ENCODE measurements at regions not wholly inside any gene's neighbourhood (a gene's known extent, or its start where the extent isn't known, plus 50 kb on each side); places are given as distances from the start of the nearest gene placed in this dataset.

- no peak for DNase-seq (ENCODE audit: low spot score)
Observed at GRCh38 chr3:132900481-132900880, 137.7 kb upstream of the TMEM108 start.

- DNase-seq (ENCODE audit: low spot score): no peak
Observed at GRCh38 chr3:132898141-132898540, 140.1 kb upstream of the TMEM108 start.

DNA sequence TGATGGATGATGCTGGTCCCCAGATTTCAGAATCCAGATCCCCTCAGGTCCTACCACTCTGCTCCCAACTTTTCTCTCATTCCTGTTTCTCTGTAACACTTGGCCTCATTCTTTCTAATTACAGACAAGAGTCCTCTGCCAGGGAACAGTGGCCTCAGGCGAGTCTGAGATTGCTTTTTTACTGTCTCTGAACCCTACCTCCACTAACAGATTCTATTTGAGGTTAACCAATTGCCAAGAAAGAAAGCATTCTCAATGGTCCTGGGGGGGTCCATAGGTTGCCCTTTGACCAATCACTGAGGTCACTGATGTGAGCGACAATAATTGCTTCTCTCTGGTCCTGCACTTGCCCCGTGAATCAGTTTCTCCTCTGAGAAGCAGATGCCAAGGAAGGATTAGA, 145.2 kb upstream of the TMEM108 start:
- no peak for DNase-seq (ENCODE audit: low spot score)

GRCh38 chr3:132881756-132882409, 156.3 kb upstream of the TMEM108 start:
- DNase-seq (ENCODE audit: low spot score): no peak

DNA sequence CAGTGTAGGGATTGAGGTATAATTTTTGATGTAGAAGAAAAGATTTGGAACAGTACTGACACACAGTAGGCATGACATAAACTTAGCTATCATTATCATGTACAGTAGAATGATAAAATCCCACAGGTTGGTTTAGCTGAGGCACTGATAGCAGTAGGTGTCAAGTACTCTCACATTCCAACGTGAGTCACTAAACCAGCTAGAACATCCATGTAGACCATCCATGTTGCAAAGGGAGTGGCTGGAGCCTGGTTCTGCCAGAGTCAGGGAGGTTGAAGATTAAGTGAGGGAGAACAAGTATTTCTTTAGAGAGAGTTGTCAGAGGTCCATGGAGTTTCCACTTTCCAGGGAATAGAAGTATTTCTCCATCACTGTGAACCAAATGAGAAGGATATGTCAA, 157.2 kb upstream of the TMEM108 start:
- no peak for DNase-seq (ENCODE audit: low spot score)

GRCh38 chr3:132879656-132880055, 157.4 kb upstream of the NPHP3 start:
- no peak for DNase-seq (ENCODE audit: low spot score)

GRCh38 chr3:132874701-132875100, 152.5 kb upstream of the NPHP3 start:
- no peak for DNase-seq (ENCODE audit: low spot score)

DNA sequence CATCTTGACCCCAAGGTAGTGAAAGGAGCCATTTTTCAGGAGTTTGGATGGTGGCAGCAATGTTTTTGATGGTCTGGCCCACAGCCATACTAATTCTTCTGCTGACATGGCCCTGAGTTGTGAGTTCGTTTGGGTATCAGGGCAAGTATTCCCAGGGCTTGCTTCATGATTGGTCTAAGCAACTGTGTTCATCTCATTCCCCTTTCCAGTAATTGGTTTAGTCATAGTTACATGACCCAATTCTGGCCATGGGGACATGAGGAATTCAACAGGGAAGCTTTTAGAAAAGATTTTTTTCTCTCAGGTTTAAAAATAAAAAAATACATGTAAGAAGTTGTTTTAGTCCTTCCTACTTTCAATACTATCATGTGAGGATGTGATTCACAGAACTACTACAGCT, 150.5 kb upstream of the NPHP3 start:
- DNase-seq (ENCODE audit: low spot score): no peak

GRCh38 chr3:132871956-132872355, 149.7 kb upstream of the NPHP3 start:
- no peak for DNase-seq (ENCODE audit: low spot score)

- DNase-seq (ENCODE audit: low spot score): no peak
Observed at GRCh38 chr3:132870541-132870940, 148.3 kb upstream of the NPHP3 start.

GRCh38 chr3:132867956-132868355, 145.7 kb upstream of the NPHP3 start:
- no peak for DNase-seq (ENCODE audit: low spot score)

GRCh38 chr3:132867526-132867925, 145.3 kb upstream of the NPHP3 start:
- DNase-seq (ENCODE audit: low spot score): no peak

DNA sequence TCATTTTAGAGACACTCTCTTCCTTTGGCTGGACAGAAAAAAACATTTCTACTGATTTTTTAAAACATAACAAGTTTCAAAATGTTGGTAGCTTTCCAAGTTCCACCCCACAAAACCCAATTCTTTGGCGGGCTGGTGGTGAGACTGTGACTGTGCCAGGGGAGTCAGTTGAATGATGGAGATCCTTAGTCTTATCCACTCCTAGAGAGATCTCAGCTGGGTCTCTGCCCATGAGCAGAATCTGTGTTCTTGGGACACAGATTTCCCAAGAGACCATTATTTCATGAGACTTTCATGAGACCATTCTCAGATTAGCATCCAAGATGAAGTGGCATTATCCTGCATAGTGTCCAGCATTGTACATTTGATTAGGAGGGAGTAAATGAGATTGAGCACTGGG, 135.1 kb upstream of the NPHP3 start:
- no peak for DNase-seq (ENCODE audit: low spot score)

DNA sequence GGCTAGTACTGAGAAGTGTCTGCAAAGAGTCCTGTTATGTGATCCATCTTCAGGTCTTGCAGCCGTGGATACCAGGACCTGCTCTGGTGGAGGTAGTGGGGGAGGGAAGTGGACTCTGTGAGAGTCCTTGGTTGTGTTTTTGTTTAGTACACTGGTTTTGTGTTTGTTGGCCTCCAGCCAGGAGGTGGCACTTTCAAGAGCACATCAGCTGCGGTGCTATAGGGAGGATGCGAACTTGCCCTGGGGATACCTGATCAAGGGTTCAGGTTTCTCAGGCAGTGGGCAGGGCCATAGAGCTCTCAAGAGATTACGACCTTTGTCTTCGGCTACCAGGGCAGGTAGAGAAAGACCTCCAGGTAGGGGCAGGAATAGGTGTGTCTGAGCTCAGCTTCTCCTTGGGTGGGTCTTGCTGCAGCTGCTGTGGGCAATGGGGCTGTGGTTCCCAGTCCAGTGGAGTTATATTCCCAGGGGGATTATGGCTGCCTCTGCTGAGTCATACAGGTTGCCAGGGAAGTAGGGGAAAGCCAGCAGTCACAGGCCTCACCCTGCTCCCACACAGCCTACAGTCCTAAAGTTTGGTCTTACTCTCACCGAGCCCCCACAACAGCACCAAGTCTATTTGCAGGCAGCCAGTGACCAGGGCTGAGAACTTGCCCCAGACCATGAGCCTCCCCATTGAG, 132.8 kb upstream of the NPHP3 start:
- DNase-seq (ENCODE audit: low spot score): no peak

DNA sequence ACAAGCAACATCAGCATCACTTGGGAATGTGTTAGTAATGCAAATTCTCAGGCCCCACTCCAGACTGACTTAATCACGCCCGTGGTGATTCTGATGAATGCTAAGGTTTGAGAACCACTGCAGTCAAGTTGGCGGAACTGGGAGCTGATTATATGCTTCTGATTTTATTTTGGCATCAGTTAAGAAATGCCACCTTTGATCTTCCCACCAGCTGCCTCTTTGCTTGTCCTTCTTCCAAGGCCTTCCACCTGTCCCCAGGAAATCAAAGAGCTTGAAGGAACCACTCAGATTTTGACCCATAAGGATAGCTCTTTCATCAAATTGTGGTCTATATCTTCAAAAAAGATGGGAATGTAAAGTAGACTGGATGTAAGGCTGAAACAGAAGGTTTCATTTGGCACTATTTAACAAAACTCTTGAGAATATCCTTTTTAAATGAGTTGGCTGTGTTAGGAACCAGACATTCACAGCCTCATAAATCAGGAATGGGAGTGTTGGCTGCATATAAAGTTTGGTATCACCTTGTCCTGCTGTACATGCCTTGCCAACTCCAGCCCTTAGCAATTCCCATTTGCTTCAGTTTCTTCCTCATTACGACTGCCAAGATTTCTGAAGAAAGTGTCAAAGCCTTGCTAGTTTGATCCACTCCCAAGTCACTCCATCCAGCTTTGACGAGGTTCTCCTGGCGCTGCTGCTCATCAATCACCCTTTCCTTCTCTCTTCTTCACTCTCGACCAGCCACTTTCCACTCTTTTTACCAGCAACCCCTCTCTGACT, 125.8 kb upstream of the NPHP3 start:
- DNase-seq (ENCODE audit: low spot score): no peak

DNA sequence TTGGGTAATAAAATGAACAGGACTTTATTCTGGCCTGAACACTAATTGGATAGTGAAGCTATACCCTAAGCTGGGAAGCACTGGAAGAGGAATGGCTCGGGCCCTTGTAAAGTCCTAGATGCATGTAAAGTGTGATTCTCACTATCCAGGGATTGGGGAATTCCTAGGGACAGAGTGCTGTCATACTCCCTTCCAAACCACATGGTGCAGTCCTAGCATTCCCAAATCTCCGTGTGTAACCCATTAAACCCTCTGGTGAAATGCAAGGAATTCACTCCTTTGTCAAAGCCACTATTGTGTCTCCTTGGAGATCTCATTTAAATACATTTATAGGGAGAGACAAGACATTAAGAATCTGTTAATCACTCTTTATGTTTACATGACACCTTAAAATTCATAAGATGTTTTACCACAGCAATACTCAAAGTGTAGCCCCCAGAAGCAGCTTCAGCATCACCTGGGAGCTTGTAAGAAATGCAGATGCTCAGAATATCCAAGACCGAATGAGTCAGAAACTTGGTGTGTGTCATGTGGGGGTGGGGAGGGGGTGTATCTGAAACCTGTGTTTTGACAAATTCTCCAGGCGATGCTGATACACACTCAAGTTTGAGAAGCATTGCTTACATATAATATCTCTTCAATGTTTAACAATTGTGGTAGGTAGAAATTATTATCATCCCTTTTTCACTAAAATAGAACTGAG, 121.8 kb upstream of the NPHP3 start:
- no peak for DNase-seq (ENCODE audit: low spot score)

- DNase-seq (ENCODE audit: low spot score): no peak
Observed at GRCh38 chr3:132843349-132843748, 121.1 kb upstream of the NPHP3 start.

DNA sequence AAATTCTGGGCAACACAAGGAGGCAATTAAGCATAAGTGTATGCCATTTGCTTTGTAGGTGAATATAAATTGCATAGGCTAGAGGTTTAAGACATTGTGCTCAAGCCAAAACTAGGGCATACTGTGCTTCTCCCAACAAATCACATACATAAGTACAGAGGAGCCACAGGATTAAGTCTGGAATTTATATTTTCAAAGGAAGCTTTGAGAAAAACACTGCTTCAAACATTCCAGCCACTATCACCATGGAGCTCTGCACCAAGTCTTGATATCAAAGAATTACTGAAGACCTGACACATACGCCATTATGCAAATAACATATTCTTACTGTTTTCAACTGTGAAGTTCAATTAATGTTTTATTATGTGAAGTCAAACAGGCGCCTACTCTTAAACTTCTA, 119.4 kb upstream of the NPHP3 start:
- DNase-seq (ENCODE audit: low spot score): no peak

DNA sequence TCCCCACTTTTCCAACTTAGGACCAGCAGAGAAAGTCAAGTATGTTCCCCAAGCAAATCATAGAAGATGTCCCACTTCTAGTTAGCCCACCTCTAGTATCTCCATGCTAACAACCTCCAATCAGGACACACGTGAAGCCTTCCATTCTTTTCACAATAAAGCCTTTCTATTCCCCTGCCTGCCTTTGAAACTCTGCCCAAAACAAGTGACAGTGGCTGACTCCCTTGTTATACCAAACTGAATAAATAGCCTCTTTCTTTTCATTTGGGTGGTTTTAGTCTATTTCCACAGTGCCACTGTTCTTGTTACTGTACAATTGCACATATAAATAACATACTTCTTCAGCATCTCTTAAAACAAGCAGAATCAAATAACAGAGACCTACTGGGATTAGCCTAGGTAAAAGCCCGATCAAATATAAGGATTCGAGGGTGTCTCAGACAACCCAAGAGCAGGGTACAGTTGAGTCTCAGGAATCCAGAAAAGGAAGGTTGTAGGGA, 118.0 kb upstream of the NPHP3 start:
- DNase-seq (ENCODE audit: low spot score): no peak

GRCh38 chr3:132838477-132838876, 116.3 kb upstream of the NPHP3 start:
- DNase-seq (ENCODE audit: low spot score): no peak

- DNase-seq (ENCODE audit: low spot score): no peak
Observed at GRCh38 chr3:132837615-132838014, 115.4 kb upstream of the NPHP3 start.

- DNase-seq (ENCODE audit: low spot score): no peak
Observed at GRCh38 chr3:132834356-132834755, 112.1 kb upstream of the NPHP3 start.
